ENCODE measurements at regions not wholly inside any gene's neighbourhood (a gene's known extent, or its start where the extent isn't known, plus 50 kb on each side); places are given as distances from the start of the nearest gene placed in this dataset.

DNA sequence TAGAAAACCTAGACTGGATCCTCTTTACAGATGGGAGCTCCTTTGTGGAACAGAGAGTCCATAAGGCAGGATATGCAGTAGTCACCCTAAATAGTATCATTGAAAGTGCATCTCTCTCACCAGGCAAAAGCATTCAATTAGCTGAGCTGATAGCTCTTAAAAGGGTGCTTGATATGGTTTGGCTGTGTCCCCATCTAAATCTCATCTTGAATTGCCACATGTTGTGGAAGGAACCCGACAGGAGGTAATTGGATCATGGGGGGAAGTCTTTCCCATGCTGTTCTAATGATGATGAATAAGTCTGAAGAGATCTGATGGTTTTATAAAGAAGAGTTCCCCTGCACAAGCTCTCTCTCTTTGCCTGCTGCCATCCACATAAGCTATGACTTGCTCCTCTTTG lies 96.2 kb upstream of the RMP24 start:
- H3K4me1 ChIP-seq = no peaks in the 10 kb centered on the region
- no peaks in the 10 kb centered on the region for H3K36me3 ChIP-seq (ENCODE audit: control insufficient read depth, insufficient read depth, low read length)
- H3K4me3 ChIP-seq (ENCODE audit: low read depth, low read length) = no peak overlapping the region
- H3K9ac ChIP-seq = no peak overlapping the region
- no peaks in the 10 kb centered on the region for H3K9me3 ChIP-seq (ENCODE audit: control insufficient read depth, low read length)
- no peaks in the 10 kb centered on the region for H3K79me2 ChIP-seq
- H3K4me2 ChIP-seq (ENCODE audit: low read length) = no peak overlapping the region
- no peaks in the 10 kb centered on the region for H3K27me3 ChIP-seq (ENCODE audit: control insufficient read depth, insufficient read depth, low read length)
- H3K27ac ChIP-seq = no peak overlapping the region
- TF ChIP-seq CTCF (IDR thresholded peaks at IDR 0.05) = no peak
- H2AFZ ChIP-seq = no peak overlapping the region

DNA sequence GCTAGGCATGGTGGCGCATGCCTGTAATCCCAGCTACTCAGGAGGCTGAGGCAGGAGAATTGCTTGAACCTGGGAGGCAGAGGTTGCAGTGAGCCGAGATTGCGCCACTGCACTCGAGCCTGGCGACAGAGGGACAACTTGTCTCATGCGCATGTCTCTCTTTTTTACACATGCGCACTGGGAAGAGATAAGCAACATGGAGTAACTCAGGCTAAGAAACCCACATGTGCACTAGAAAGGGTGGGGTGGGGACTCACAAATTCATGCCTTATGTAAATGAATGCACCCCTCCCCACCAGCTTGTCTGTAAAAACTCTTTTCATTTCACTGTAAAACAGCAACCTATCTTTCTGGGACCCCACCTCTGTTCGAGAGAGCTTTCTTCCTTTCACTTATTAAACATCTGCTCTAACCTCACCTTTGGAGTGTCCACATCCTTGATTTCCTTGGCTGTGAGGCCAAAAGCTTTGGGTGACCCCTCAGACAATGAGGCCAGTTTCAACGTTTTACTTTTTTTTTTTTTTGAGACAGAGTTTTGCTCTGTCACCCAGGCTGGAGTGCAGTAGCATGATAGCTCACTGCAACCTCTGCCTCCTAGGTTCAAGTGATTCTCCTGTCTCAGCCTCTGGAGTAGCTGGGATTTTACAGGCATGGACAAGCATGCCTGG lies 91.6 kb upstream of the RMP24 start:
- no peak overlapping the region for H2AFZ ChIP-seq
- no peaks in the 10 kb centered on the region for H3K4me1 ChIP-seq
- H3K27ac ChIP-seq = no peak overlapping the region
- H3K36me3 ChIP-seq (ENCODE audit: control insufficient read depth, insufficient read depth, low read length) = no peaks in the 10 kb centered on the region
- H3K27me3 ChIP-seq (ENCODE audit: control insufficient read depth, insufficient read depth, low read length) = no peaks in the 10 kb centered on the region
- H3K9ac ChIP-seq = no peak overlapping the region
- H3K9me3 ChIP-seq (ENCODE audit: control insufficient read depth, low read length) = no peaks in the 10 kb centered on the region
- TF ChIP-seq CTCF (IDR thresholded peaks at IDR 0.05) = no peak
- H3K4me3 ChIP-seq (ENCODE audit: low read depth, low read length) = no peak overlapping the region
- no peaks in the 10 kb centered on the region for H3K79me2 ChIP-seq
- H3K4me2 ChIP-seq (ENCODE audit: low read length) = no peak overlapping the region

- Histone ChIP-seq H3K4me3 (ENCODE audit: low read depth, low read length) (no peak overlapping the region), H3K27me3 (ENCODE audit: control insufficient read depth, insufficient read depth, low read length) (no peaks in the 10 kb centered on the region), H3K36me3 (ENCODE audit: control insufficient read depth, insufficient read depth, low read length) (no peaks in the 10 kb centered on the region), H3K9me3 (ENCODE audit: control insufficient read depth, low read length) (no peaks in the 10 kb centered on the region), H3K4me1 (no peaks in the 10 kb centered on the region), H3K27ac (no peak overlapping the region), H2AFZ (no peak overlapping the region), H3K79me2 (no peaks in the 10 kb centered on the region), H3K4me2 (ENCODE audit: low read length) (no peak overlapping the region), H3K9ac (no peak overlapping the region)
- TF ChIP-seq CTCF (IDR thresholded peaks at IDR 0.05) = no peak
Measured at GRCh38 chr18:35888329-35888728, 84.2 kb upstream of the RMP24 start.

GRCh38 chr18:35889677-35890076 lies 82.8 kb upstream of the RMP24 start:
- no peaks in the 10 kb centered on the region for H3K79me2 ChIP-seq
- H3K4me3 ChIP-seq (ENCODE audit: low read depth, low read length) = no peak overlapping the region
- no peak overlapping the region for H3K27ac ChIP-seq
- no peak overlapping the region for H2AFZ ChIP-seq
- no peaks in the 10 kb centered on the region for H3K36me3 ChIP-seq (ENCODE audit: control insufficient read depth, insufficient read depth, low read length)
- no peak overlapping the region for H3K4me2 ChIP-seq (ENCODE audit: low read length)
- H3K9ac ChIP-seq = no peak overlapping the region
- no peaks in the 10 kb centered on the region for H3K27me3 ChIP-seq (ENCODE audit: control insufficient read depth, insufficient read depth, low read length)
- no peaks in the 10 kb centered on the region for H3K9me3 ChIP-seq (ENCODE audit: control insufficient read depth, low read length)
- TF ChIP-seq CTCF (IDR thresholded peaks at IDR 0.05) = no peak
- no peaks in the 10 kb centered on the region for H3K4me1 ChIP-seq

GRCh38 chr18:35890323-35890722 lies 82.2 kb upstream of the RMP24 start:
- Histone ChIP-seq H3K27ac (no peak overlapping the region), H3K4me1 (no peaks in the 10 kb centered on the region), H3K9me3 (ENCODE audit: control insufficient read depth, low read length) (no peaks in the 10 kb centered on the region), H2AFZ (no peak overlapping the region), H3K9ac (no peak overlapping the region), H3K36me3 (ENCODE audit: control insufficient read depth, insufficient read depth, low read length) (no peaks in the 10 kb centered on the region), H3K4me3 (ENCODE audit: low read depth, low read length) (no peak overlapping the region), H3K79me2 (no peaks in the 10 kb centered on the region), H3K27me3 (ENCODE audit: control insufficient read depth, insufficient read depth, low read length) (no peaks in the 10 kb centered on the region), H3K4me2 (ENCODE audit: low read length) (no peak overlapping the region)
- no peak for TF ChIP-seq CTCF (IDR thresholded peaks at IDR 0.05)
